ENCODE measurements at regions not wholly inside any gene's neighbourhood (a gene's known extent, or its start where the extent isn't known, plus 50 kb on each side); places are given as distances from the start of the nearest gene placed in this dataset.

GRCh38 chr20:52552181-52552872, 360.7 kb upstream of the ZFP64 start:
- TF ChIP-seq, protein P1, sequence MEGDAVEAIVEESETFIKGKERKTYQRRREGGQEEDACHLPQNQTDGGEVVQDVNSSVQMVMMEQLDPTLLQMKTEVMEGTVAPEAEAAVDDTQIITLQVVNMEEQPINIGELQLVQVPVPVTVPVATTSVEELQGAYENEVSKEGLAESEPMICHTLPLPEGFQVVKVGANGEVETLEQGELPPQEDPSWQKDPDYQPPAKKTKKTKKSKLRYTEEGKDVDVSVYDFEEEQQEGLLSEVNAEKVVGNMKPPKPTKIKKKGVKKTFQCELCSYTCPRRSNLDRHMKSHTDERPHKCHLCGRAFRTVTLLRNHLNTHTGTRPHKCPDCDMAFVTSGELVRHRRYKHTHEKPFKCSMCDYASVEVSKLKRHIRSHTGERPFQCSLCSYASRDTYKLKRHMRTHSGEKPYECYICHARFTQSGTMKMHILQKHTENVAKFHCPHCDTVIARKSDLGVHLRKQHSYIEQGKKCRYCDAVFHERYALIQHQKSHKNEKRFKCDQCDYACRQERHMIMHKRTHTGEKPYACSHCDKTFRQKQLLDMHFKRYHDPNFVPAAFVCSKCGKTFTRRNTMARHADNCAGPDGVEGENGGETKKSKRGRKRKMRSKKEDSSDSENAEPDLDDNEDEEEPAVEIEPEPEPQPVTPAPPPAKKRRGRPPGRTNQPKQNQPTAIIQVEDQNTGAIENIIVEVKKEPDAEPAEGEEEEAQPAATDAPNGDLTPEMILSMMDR (IDR thresholded peaks at IDR 0.05; ENCODE audit: borderline replicate concordance, control extremely low read depth, extremely low read depth, insufficient read depth, missing control alignments) = no peak
- DNase-seq (ENCODE audit: low spot score) = no peak
- in situ Hi-C loops (cut with MboI; ENCODE audit: low sequenced_read_pairs, unreplicated experiment) = no loop called here

DNA sequence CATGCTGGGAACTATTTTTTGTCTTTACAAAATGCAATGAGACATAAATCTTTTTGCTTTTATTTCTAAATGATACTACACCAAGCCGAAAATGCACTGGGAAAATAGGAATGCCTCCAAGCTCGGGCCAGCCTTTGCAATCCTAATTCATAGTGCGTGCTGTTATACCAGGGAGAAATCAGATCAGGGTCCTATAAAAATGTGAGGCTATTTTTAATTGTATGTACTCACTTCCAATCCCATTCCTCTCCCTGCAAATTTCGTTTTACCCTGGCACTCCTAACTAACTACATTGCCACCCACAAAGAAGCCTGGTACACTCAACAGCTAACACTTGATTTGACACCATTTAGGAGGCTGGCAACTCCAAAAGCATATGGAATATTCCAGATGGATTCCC, 350.6 kb upstream of the ZFP64 start:
- no peak for DNase-seq (ENCODE audit: low spot score)
- TF ChIP-seq, protein P1 (IDR thresholded peaks at IDR 0.05; ENCODE audit: borderline replicate concordance, control extremely low read depth, extremely low read depth, insufficient read depth, missing control alignments) = no peak
- in situ Hi-C loops (cut with MboI; ENCODE audit: low sequenced_read_pairs, unreplicated experiment) = no loop called here

DNA sequence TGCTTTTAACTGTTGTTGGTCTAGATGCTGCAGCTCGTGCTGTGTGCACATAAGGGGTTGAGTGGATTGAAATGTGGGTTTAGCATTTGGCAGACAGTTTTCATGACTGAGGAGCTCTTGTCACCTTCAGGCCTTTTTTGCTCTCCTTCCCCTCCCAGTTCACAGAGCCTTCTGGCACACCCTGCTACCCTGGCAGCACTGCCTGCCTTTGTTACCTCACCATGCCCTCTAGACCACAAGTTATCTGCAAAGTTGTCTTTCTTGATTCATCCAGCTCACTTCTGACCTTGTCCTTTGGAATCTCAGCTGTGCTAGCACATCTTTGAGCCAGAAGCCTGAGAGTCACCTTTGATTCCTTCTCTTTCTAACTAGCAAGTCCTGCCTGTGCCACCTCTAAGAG, 348.9 kb upstream of the ZFP64 start:
- in situ Hi-C loops (cut with MboI; ENCODE audit: low sequenced_read_pairs, unreplicated experiment) = no loop called here
- TF ChIP-seq, protein P1 (IDR thresholded peaks at IDR 0.05; ENCODE audit: borderline replicate concordance, control extremely low read depth, extremely low read depth, insufficient read depth, missing control alignments) = no peak
- no peak for DNase-seq (ENCODE audit: low spot score)

GRCh38 chr20:52539891-52540290, 348.3 kb upstream of the ZFP64 start:
- in situ Hi-C loops (cut with MboI; ENCODE audit: low sequenced_read_pairs, unreplicated experiment) = no loop called here
- DNase-seq (ENCODE audit: low spot score) = no peak
- TF ChIP-seq, protein P1 (IDR thresholded peaks at IDR 0.05; ENCODE audit: borderline replicate concordance, control extremely low read depth, extremely low read depth, insufficient read depth, missing control alignments) = no peak

- DNase-seq (ENCODE audit: low spot score) = no peak
- TF ChIP-seq, protein P1 (IDR thresholded peaks at IDR 0.05; ENCODE audit: borderline replicate concordance, control extremely low read depth, extremely low read depth, insufficient read depth, missing control alignments) = no peak
- in situ Hi-C loops (cut with MboI; ENCODE audit: low sequenced_read_pairs, unreplicated experiment) = no loop called here
These were observed 345.3 kb upstream of the ZFP64 start for GRCh38 chr20:52536841-52537400.

GRCh38 chr20:52536040-52536439, 344.5 kb upstream of the ZFP64 start:
- in situ Hi-C loops (cut with MboI; ENCODE audit: low sequenced_read_pairs, unreplicated experiment) = no loop called here
- DNase-seq (ENCODE audit: low spot score) = no peak
- TF ChIP-seq, protein P1 (IDR thresholded peaks at IDR 0.05; ENCODE audit: borderline replicate concordance, control extremely low read depth, extremely low read depth, insufficient read depth, missing control alignments) = no peak

All from GM13976 (cell line).